HG03103 (cell line): ENCODE measurements at regions not wholly inside any gene's neighbourhood (a gene's known extent, or its start where the extent isn't known, plus 50 kb on each side); places are given as distances from the start of the nearest gene placed in this dataset.

Experiments used
- ATAC-seq: cut with Tn5 transposase; IDR thresholded peaks from one replicate; pipeline ENCODE4 v1.9.1; 2021; ENCODE audit warnings: low read depth; ENCODE audit not compliant: unreplicated experiment

DNA sequence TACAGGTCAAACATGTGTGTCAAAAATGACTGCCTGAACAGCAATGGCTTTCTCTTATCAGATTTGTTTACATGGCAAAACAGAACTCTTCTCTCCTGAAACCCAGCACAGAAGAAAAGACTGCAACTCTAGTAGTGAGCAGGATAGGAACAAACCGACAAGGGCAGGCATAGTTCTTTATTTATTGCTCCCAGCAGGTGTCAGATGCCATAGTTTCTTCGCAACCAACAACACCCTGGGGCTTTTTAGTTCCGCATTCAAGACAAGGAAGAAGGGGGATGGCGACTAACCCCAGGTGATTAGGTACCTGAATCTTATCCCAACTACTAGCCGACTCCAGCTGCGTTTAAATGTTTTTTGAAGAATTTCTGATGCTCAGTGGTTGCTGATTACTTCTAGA is 367.5 kb upstream of the FIGN start:
- no peak for ATAC-seq

DNA sequence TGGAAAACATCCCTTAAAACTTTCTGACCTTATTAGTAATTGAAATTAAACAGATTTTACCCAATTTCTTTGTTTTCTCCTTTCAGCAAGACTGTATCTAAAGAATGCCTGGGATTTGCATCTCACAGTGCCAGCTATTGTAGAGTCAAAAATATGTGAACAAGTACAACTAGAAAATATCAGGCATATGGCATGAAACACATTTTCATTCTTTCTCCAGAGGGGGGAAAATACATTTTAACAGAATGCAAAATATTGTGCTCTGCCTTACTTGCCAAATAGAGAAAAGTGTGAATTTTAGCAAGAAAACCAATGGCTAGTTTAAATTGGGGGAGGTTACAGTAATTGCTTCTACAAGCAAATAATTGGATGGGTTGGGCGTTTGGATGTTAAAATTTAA is 366.6 kb upstream of the FIGN start:
- no peak for ATAC-seq

DNA sequence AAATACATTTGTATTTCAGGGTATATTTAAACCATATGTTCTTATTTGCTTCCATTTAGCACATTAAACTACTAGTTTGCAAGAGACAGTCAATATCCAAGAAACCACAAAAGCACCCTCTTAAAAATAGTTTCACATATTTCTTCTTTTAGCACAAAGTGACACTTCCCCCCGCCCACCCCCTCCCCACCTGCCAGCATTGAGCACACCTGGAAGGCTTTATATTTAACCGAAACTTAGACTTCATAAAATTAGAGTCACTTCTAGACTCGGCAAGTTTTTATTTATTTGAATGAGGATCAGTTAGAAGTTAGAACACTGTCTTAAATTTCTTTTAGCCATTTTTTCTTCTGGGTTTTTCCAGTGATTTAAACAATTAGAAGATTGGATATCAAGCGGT is 355.9 kb upstream of the FIGN start:
- ATAC-seq, result no peak

DNA sequence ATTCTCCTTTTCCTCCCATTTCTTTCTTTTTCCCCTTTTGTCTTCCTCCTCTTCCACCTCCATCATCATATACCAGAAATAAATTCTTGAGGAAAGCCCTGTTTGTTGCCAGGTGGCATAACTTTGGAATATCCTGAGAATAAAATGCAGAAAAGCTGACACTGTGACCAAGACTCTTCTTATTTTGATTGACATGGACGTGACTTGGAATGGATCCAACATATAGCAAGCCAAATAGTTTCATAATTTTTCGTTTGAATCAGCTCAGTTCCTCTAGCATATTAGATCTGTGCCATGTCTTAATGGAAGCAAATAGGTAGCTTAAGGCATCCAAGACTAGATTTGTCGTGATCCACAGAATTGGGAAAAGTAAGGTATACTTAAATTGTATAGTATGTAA is 354.7 kb upstream of the FIGN start:
- no peak for ATAC-seq

DNA sequence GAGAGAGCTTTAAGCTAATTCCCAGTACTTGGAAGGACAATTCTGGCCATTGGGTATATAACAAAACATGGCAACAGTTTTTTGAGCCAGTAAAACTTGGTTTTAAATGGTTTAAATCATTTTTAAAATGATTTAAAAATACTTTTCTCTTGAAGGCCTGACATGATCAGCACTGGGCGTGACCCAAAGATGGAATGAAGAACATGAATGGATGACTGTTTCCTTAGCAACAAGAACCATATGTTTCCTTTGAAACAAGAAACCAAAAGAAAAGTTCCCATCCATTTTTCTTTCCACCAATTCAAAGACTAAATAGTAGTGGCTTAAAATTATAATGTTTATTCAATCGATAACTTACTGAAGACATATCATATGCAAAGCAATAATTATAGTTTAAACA is 348.3 kb upstream of the FIGN start:
- no peak for ATAC-seq

DNA sequence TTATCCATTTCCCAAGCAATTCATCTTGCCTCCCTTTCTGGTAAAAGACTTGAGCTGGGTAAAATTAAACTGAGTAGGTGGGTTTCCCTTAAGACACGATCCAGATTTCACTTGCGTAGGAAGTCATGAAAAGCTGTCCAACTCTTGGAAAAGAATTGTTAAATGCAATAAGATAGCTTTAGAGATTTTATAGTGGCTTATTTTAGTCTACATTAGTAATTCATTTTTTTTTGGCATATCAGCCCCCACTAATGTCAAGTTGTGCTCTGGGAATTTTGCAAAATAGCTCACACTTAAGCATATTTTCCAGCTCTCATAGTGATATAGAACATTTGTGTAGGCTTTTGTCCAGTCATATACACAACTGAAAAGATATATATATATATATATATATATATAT is 344.7 kb upstream of the FIGN start:
- no peak for ATAC-seq

DNA sequence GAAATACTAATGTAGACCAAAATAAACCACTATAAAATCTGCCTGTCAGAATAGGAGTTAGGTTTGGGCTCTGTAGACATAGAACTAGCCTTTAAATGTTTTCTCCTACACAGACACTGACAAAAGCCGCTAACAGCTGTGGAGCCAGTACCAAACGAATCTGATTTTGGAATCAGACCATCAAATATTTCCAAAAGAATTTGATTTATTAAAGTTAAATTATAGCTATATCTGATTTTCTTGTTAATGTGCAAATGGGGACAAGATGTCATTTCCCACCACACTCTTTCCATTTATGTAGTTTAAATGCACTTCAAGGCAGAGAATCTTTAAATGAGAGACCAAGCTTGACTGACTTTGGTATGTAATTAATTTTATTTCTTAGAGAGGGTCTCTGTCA is 343.4 kb upstream of the FIGN start:
- ATAC-seq, result no peak

DNA sequence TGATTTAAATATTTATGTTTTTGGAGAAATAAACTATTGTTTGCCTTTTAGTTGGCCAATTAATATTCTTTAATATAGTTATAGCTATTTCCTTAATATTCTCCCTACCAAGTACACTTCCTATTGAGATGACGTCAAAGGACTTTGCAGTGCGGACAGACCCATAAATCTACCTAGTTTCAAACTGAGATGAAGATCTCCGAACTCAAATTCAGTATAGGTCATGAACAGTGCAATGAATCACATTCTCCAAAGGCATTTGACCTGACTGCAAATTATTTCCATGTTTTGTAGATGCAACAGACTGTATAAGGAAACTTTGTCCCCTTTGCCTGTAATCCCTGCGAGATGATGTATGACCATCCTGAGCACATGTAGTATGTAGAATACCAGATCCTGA is 342.6 kb upstream of the FIGN start:
- ATAC-seq, result no peak

DNA sequence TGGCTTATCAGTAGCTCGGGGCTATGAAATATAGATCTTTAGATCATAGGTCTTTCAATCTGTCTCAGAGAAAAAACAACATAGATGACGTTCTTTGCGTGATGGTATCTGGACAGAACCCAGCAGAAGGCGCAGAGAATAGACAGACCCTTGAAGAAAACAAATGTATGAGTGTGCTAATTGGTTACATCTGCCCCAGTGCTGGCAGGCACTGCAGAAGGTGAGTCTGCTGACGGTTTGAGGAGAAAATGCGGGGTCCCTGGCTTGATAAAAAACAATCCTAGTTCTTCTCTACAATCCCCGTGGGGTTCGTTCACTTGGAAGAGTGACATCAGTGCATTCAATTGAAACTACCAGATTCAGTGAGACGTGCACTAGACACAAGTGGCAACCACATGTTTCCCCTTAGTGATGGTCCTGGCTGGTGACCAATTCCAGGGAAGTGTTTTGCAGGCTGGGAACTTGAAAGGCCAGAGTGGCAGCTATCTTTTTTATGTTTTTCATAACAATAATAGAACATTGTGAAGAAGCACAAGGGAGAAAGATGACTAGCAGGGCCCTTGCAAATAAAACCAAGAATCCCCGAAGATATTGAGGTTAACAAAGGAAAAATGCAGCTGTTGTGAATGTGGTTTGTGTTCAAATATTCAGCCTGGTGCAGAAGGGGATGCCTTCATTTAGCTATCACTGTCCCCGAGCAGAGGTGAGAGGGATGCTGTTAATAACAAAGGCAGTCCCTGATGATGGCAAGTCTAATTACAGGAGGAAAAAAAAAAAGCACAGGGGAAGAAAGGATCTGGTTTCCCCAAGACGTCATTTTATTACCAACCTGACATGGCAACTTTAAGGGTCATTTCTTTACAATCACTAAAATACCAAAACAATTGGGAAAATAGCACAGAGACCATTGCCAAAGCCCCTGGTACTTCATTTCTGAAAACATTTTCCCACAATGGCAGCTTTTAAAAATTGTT is 337.6 kb upstream of the FIGN start:
- no peak for ATAC-seq

DNA sequence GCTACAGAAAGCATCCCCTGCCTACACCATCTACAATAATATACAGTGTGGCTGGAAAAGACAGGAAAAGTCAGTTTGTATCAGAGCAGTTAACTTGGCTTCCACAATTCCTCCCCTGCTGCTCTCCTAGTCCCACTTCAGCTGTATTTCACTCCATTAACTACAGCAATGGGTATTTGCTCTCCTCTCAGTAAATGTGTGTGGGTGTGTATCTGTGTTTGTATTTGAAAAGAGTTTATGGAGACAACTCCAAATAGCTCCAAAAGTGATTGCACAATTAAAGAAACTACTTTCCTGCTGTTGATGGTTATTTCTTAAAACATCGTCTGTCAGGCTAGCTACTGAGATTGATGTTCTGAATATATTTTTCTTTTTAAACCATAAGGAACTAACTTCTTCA is 333.7 kb upstream of the FIGN start:
- ATAC-seq, result no peak

DNA sequence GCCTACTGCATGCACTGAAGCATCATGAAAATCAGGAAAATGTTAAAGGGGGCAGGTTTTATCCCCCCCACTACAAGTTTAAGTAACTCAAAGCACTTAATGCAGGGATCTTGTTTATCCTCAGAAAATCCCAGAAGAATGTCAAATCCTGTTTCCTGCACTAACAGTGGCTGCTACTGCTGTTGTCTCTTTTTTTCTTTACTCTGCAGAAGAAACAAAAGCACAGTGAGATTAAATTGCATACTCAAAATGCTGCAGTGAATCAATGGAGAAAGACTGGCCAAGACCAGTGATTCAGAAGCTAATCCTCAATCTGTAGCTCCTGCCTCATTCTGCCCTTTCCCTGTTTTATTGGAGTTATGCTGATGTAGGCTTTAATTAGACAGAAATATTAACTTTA is 332.3 kb upstream of the FIGN start:
- ATAC-seq, result no peak

DNA sequence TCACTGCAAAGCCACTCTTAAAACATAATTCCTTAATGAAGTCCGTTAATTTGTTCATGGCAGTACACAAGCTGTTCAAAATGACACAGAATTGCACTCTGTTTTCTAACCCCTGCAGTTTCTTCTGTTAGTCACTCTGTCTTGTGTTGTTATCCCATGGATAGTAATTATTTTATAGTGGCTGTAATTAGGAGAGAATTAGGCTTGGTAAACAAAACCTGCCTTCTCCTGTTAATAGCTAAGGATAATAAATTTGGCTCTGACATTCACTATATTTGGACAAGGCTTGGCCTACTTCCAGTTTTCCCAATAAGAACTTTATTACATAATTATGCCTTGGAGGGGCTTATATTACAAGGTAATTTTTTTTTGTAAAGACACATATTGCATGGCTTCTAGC is 330.3 kb upstream of the FIGN start:
- ATAC-seq, result no peak

DNA sequence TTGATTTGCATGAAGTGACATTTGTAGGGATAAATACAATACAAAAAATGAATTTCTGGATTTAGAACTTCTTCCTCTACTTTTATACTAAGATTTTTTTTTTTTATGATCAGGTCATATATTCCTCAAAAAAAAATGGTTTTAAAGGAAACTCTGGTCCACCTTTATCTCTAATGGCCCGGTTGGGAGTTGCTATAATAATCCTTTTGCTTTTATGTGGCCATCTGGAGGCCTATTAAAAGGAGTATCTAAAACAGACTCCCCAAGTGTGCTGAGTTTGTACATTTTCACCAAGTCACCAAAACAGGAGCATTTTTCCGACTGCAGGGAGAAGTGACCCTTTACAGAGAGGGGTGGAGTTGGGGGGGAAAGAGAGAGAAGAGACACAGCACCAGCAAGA is 329.2 kb upstream of the FIGN start:
- no peak for ATAC-seq

DNA sequence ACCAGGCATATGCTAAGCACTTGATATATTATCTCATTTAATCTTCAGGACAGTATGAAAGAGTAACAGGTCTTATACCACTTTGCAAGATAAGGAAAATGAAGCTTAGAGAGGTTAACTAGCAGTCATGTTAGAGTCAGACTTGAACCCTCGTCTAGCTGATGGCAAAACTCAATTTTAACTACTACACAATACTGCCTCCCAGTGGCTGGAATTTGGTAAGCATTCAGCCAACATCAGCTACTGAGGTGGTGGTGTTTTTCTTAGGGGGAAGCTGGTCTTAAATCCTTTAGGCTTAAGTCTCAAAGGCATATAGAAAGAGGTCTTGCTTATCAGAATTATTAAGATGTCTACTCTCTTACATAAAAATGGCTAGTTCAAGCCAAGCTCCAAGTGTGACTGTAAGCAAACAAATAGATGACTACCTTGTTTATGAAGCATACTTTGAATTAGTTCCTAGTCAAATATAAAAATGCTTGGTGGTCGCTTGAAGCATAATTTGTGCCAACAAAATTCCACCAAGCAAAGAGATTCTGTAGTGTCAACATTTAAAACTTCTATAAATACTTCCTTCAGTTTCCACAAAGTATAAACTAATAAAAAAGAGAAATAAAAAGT is 325.4 kb upstream of the FIGN start:
- ATAC-seq, result peak; percentile 61

DNA sequence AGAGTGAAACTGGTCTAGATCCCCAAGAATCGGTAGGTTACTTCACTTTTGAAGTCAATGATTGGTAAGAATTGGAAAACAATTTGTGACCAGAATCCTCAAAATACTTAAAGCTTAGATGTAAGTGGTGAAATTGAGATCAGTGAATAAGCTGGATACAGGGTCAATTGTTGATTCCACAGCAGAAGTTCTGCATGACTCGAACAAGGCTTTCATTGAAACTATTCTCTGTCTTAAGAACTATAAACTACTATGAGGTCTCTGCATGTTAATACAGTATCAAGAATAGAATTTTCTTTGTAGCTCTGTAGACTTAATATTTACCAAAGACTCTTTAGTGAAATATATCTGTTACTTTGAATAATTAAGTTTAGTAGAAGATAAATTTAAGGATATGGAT is 324.2 kb upstream of the FIGN start:
- ATAC-seq, result no peak

DNA sequence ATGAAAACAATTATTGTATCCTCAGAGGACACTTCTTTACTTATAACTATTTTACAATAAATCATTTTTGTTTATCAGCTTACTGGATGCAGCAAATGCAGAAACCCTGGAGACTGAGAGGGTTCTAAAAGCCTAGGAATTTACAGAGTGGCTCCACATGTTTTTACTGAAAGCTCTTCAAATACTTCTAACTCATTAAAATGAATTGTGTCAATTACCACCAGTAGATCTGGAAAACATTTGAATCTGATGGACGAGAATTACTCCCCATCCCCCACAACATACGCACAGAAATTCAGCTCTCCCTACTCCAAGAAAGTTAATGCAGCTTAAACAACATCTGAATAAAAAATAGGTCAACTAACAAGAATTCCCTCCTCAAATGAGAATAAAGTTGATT is 319.8 kb upstream of the FIGN start:
- no peak for ATAC-seq

DNA sequence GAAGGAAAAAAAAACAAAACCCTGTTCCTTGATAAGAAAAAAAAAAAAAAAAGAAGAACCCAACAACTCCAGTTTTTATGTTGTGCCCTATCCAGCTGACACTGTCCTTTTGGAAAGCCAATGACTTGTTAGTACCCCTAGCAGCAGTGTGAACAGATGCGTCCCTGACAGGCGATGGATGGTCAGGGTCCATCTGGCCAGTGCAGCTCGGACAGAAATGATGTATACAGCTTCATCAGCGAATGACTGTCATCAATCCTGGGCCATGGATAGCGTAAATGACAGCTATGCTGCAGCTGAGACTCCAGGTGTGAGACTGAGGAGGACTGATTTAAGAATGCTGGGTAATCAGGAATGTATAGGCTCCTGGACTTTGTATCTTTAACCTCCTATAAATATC is 318.8 kb upstream of the FIGN start:
- no peak for ATAC-seq

DNA sequence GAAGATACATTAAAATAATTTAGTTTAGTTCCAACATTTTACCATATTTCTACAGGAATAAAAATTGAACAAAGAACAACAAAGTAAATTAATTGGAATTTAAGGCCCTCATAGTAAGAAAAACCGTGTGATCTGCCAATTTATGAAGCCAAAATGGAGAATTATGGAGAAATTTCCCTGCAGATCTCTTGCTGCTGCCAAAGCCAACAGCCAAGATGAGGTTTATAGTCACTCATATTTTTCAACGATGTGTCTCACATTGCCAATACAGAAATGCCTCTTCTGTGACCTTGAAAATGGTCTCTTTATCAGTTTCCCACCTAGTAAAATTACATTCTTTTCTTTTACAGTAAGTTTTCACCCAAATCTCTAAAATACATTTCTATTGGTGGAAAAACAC is 317.2 kb upstream of the FIGN start:
- no peak for ATAC-seq

DNA sequence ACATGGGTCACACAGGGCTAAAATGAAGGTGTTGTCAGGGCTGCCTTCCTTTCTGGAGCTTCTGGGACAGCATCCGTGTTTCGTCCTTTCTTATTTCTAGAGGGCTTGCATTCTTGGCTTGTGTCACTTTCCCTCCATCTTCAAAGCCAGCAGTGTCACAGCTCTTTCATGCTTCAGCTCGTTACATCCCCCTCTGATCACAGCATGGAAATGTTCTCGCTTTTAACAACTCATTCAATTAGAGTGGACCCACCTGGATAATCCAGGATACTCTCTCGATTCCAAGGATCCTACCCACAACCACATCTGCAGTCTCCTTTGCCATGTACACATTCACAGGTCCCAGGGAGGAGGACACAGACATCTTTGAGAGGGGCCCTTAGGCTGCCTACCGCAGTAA is 316.2 kb upstream of the FIGN start:
- ATAC-seq, result no peak

DNA sequence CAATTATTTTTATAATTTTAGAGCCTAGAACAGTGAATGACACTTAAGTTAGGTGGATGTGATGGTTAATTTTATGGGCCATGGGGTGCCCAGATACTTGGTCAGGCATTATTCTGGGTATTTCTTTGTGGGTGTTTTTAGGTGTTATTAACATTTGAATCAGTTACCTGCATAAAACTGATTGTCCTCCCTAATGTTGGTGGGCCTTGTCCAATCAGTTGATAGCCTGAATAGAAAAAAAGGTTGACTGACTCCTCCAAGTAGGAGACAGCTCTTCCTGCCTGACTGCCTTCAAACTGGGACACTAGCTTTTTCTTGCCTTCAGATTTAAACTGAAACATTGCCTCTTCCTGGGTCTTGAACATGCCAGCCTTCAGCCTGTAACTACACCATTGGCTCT is 312.9 kb upstream of the FIGN start:
- ATAC-seq, result no peak

DNA sequence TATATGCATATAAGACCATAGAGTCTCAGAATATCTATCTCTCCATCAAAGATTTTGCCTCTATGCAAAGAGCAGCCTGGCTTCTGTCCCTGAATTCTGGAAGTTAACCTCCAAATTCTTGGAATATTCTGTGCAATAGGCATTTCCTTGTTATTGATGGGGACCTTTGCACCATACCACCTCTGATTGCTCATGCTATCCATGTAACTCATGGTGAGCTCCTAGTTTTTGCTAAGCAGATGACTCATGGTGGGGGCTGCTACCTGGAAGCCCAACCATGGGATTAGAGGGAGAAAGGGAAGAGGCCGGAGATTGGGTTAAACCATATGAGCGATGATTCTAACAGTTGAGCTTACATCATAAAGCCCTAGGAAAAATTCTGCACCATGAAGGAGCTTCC is 310.2 kb upstream of the FIGN start:
- ATAC-seq, result no peak

DNA sequence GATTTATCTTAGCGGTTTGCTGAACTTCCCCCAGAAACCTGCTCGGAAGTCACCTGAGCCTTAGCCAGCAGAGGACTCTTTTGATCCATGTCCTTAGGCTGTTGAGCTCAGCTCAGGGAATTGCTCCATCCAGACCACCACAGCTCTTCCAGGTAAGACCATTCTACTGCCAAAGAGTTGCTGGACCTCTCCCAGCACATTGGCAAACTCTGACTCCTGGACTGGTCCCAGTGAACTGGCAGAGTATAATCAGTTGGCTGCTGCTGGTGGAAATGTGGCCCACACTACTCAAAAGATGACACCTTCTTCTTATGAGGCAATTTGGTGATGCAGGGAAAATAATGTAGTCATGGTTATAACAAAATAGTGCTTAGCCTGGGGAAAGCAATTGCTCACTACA is 308.8 kb upstream of the FIGN start:
- no peak for ATAC-seq
